MCF 10A (cell line): ENCODE measurements at regions not wholly inside any gene's neighbourhood (a gene's known extent, or its start where the extent isn't known, plus 50 kb on each side); places are given as distances from the start of the nearest gene placed in this dataset.

Experiments used
- BruUV-seq: library from RNA; stranded (reverse); fragments of 400-500 nt; replicated peaks from 2 replicates; lab custom pipeline; 2021; lab: Mats Ljungman, UMichigan
- CTCF ChIA-PET: fragments of 300-600 bp; sonication (Branson Sonifier 250); formaldehyde crosslinking; extraction: SDS; loops from one replicate; lab custom pipeline; 2021; ENCODE audit warnings: antibody characterized with exemption, inconsistent platforms; lab: Yijun Ruan, JAX
- POLR2A ChIA-PET: fragments of 300-600, 350-650 bp; sonication (Branson Sonifier 250); formaldehyde crosslinking; extraction: SDS; loops from one replicate; lab custom pipeline; 2020; ENCODE audit warnings: antibody characterized with exemption, inconsistent platforms; lab: Yijun Ruan, JAX
- DNase-seq: peaks from one replicate; pipeline ENCODE4 v3.0.0-alpha.2; 2018; ENCODE audit not compliant: unreplicated experiment
- H3K27ac Mint-ChIP-seq: one replicate; pipeline ENCODE4 v1.8.0; 2022; ENCODE audit warnings: mild to moderate bottlenecking, low read depth, mixed read lengths; ENCODE audit not compliant: unreplicated experiment
- H3K27me3 Mint-ChIP-seq: one replicate; pipeline ENCODE4 v1.8.0; 2022; ENCODE audit warnings: mixed read lengths; ENCODE audit not compliant: insufficient read depth, unreplicated experiment
- H3K36me3 Mint-ChIP-seq: one replicate; pipeline ENCODE4 v1.8.0; 2022; ENCODE audit warnings: mild to moderate bottlenecking, moderate library complexity, mixed read lengths; ENCODE audit not compliant: insufficient read depth, unreplicated experiment
- H3K4me1 Mint-ChIP-seq: one replicate; pipeline ENCODE4 v1.8.0; 2022; ENCODE audit warnings: mixed read lengths; ENCODE audit not compliant: insufficient read depth, unreplicated experiment
- H3K4me3 Mint-ChIP-seq: one replicate; pipeline ENCODE4 v1.8.0; 2022; ENCODE audit warnings: mild to moderate bottlenecking, moderate library complexity, mixed read lengths; ENCODE audit not compliant: unreplicated experiment
- H3K9me3 Mint-ChIP-seq: one replicate; pipeline ENCODE4 v1.8.0; 2022; ENCODE audit warnings: mixed read lengths; ENCODE audit not compliant: unreplicated experiment
- intact Hi-C: fragments of 100-400 bp; cut with micrococcal nuclease; formaldehyde crosslinking; loops from 2 replicates; pipeline ENCODE4 v1.14.1; 2022
- TF ChIP-seq, protein P1 (sequence below): fragments of 200-600 bp; IDR thresholded peaks from one replicate; pipeline ENCODE4 v1.8.0; 2022; ENCODE audit warnings: antibody characterized with exemption, mild to moderate bottlenecking; ENCODE audit not compliant: unreplicated experiment

GRCh38 chr2:36193680-36194079 lies 161.9 kb upstream of the CRIM1 start:
- Mint-ChIP-seq H3K9me3 (no peaks in the 10 kb centered on the region), H3K36me3 (no peaks in the 10 kb centered on the region), H3K27me3 (peaks cover 57% of the 10 kb centered on the region), H3K4me1 (no peaks in the 10 kb centered on the region), H3K4me3 (no peak overlapping the region), H3K27ac (no peak overlapping the region)
- no TSS peak for BruUV-seq
- ChIA-PET POLR2A (no interaction called here), CTCF (no interaction called here)
- DNase-seq, result no peak
- TF ChIP-seq, protein P1, sequence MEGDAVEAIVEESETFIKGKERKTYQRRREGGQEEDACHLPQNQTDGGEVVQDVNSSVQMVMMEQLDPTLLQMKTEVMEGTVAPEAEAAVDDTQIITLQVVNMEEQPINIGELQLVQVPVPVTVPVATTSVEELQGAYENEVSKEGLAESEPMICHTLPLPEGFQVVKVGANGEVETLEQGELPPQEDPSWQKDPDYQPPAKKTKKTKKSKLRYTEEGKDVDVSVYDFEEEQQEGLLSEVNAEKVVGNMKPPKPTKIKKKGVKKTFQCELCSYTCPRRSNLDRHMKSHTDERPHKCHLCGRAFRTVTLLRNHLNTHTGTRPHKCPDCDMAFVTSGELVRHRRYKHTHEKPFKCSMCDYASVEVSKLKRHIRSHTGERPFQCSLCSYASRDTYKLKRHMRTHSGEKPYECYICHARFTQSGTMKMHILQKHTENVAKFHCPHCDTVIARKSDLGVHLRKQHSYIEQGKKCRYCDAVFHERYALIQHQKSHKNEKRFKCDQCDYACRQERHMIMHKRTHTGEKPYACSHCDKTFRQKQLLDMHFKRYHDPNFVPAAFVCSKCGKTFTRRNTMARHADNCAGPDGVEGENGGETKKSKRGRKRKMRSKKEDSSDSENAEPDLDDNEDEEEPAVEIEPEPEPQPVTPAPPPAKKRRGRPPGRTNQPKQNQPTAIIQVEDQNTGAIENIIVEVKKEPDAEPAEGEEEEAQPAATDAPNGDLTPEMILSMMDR, result no peak
- intact Hi-C loops, result no loop called here

DNA sequence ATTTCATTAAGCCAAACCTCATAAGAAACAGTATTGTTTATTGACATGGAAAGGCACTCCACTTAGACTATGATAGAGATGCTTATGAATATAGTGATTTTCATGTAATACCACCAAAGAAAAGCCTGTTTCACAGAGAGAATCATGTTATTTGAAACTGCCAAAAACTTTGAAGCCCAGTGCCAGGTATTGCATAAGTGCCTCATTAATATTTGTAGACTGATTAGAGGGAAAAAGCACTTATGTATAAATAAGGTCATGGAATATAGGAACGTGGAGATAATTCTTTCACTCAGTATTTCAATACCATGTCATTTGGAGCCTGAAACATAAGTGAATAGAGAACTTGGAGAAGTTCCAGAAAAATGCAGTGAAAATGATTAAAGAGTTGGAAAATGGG lies 162.6 kb upstream of the CRIM1 start:
- Mint-ChIP-seq H3K4me1 (no peaks in the 10 kb centered on the region), H3K27ac (no peak overlapping the region), H3K9me3 (no peaks in the 10 kb centered on the region), H3K27me3 (peaks cover 64% of the 10 kb centered on the region), H3K36me3 (no peaks in the 10 kb centered on the region), H3K4me3 (no peak overlapping the region)
- POLR2A ChIA-PET, result no interaction called here
- intact Hi-C loops, result no loop called here
- TF ChIP-seq, protein P1, result no peak
- no TSS peak for BruUV-seq
- CTCF ChIA-PET, result no interaction called here
- no peak for DNase-seq

DNA sequence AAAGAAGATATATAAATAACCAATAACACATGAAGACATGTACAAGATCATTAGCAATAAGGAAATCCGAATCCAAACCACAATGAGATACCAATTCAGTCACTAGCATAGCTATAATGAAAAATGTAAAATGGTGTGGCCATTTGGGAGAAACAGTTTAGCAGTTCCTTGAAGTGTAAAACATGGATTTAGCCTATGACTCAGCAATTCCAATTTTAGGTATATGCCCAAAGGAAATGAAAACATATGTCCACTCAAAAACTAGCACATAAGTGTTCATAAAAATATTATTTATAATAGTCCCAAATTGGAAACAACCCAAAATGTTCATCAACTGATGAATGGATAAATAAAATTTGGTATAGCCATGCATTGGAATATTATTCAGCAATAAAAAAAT lies 165.5 kb upstream of the CRIM1 start:
- Mint-ChIP-seq H3K27ac (no peak overlapping the region), H3K27me3 (peaks cover 52% of the 10 kb centered on the region), H3K9me3 (no peaks in the 10 kb centered on the region), H3K4me1 (no peaks in the 10 kb centered on the region), H3K36me3 (no peaks in the 10 kb centered on the region), H3K4me3 (no peak overlapping the region)
- intact Hi-C loops, result no loop called here
- ChIA-PET CTCF (interaction anchor here (0.5 to 0.6 kb wide), 2 partner anchors 39 to 224 kb away, joined by 3 to 4 read pairs; no protein-coding TSS in a partner anchor), POLR2A (no interaction called here)
- TF ChIP-seq, protein P1, result no peak
- no TSS peak for BruUV-seq
- DNase-seq, result no peak

GRCh38 chr2:36185624-36186023 lies 170.0 kb upstream of the CRIM1 start:
- Mint-ChIP-seq H3K9me3 (no peaks in the 10 kb centered on the region), H3K4me3 (no peak overlapping the region), H3K27ac (no peak overlapping the region), H3K36me3 (no peaks in the 10 kb centered on the region), H3K27me3 (peaks cover 32% of the 10 kb centered on the region), H3K4me1 (no peaks in the 10 kb centered on the region)
- no peak for DNase-seq
- no TSS peak for BruUV-seq
- CTCF ChIA-PET, result no interaction called here
- POLR2A ChIA-PET, result no interaction called here
- TF ChIP-seq, protein P1, result no peak
- intact Hi-C loops, result no loop called here
